NT2/D1 (cell line): ENCODE measurements at regions not wholly inside any gene's neighbourhood (a gene's known extent, or its start where the extent isn't known, plus 50 kb on each side); places are given as distances from the start of the nearest gene placed in this dataset.

Source experiments
- SUZ12 ChIP-seq: IDR thresholded peaks from 2 replicates; pipeline ENCODE4 v1.6.1; 2011; ENCODE audit not compliant: insufficient read length, insufficient read depth; ENCODE audit errors: extremely low read depth
- YY1 ChIP-seq: IDR thresholded peaks from 2 replicates; pipeline ENCODE4 v1.6.1; 2011; ENCODE audit not compliant: insufficient read length, insufficient read depth
- ZNF274 ChIP-seq: IDR thresholded peaks from 2 replicates; pipeline ENCODE4 v1.6.1; 2011; ENCODE audit warnings: mild to moderate bottlenecking, low read depth, low read length

DNA sequence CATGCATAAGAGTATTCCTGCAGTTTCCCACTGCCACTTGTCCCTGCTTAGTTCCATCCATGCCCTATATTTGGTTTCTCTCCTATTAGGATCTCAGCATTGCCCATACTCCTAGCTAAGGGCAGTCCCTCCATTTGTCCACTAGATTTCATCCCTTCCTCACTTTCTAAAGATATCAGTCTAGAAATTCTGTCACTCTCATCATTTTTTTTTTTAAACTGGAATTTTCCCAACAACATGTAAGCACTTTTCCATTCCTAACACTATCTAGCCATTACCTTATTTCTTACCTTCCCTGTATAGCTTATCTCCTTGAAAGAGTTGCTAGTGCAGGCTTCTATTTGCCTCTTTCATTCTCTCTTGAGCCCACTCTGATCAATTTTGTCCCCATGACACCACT is 312.2 kb downstream of the BTBD3 start:
- TF ChIP-seq YY1, result no peak
- TF ChIP-seq ZNF274, result no peak
- TF ChIP-seq SUZ12, result no peak
